ENCODE measurements at regions not wholly inside any gene's neighbourhood (a gene's known extent, or its start where the extent isn't known, plus 50 kb on each side); places are given as distances from the start of the nearest gene placed in this dataset.

DNA sequence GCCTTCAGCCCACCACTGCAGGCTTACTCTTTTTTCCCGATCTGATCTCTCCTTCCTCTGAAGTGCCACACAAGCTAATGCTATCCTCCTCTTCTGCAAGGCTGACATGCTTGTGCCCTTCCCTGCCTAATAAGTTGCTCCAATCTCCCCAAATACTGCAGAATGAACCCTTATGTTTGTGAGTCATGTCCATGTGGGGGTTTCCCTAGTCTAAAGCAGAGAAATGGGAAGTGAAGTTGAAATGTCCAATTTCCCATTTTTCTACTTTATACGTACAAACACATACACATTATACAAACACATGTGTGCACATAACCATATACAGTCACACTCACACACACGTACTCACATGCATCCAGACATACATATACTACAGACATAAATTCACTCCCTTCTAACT, 288.1 kb upstream of the CELF4 start:
- TF ChIP-seq, protein P1, sequence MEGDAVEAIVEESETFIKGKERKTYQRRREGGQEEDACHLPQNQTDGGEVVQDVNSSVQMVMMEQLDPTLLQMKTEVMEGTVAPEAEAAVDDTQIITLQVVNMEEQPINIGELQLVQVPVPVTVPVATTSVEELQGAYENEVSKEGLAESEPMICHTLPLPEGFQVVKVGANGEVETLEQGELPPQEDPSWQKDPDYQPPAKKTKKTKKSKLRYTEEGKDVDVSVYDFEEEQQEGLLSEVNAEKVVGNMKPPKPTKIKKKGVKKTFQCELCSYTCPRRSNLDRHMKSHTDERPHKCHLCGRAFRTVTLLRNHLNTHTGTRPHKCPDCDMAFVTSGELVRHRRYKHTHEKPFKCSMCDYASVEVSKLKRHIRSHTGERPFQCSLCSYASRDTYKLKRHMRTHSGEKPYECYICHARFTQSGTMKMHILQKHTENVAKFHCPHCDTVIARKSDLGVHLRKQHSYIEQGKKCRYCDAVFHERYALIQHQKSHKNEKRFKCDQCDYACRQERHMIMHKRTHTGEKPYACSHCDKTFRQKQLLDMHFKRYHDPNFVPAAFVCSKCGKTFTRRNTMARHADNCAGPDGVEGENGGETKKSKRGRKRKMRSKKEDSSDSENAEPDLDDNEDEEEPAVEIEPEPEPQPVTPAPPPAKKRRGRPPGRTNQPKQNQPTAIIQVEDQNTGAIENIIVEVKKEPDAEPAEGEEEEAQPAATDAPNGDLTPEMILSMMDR (IDR thresholded peaks at IDR 0.05) = no peak
- TF ChIP-seq POLR2AphosphoS5 (IDR thresholded peaks at IDR 0.05) = no peak
- no peak for TF ChIP-seq POLR2A (IDR thresholded peaks at IDR 0.05)
